Testis (tissue), 2 donors: ENCODE measurements at regions not wholly inside any gene's neighbourhood (a gene's known extent, or its start where the extent isn't known, plus 50 kb on each side); places are given as distances from the start of the nearest gene placed in this dataset.

ENCODE experiments used
- DNase-seq: peaks from one replicate; pipeline ENCODE4 v3.0.0-alpha.2; 2019
- H3K27ac ChIP-seq, 2 donors: fragments of 200-600 bp; sonication (generic); one replicate each; pipeline ENCODE4 v1.5.1; 2019
- H3K27me3 ChIP-seq: fragments of 200-600 bp; sonication (generic); one replicate; pipeline ENCODE4 v1.5.1; 2019
- H3K36me3 ChIP-seq: fragments of 200-600 bp; sonication (generic); one replicate; pipeline ENCODE4 v1.5.1; 2017; ENCODE audit warnings: low read depth; ENCODE audit errors: missing control alignments
- H3K4me1 ChIP-seq: fragments of 200-600 bp; sonication (generic); one replicate; pipeline ENCODE4 v1.5.1; 2019
- H3K4me3 ChIP-seq, 2 donors: fragments of 200-600 bp; sonication (generic); one replicate each; pipeline ENCODE4 v1.5.1; 2017 to 2019
- H3K9me3 ChIP-seq: fragments of 200-600 bp; sonication (generic); one replicate; pipeline ENCODE4 v1.5.1; 2017
- CTCF ChIP-seq, 3 experiments: fragments of 450-650 bp in 2 of 3; fragments of 200-600 bp in 1 of 3; sonication (generic) in 1 of 3; IDR thresholded peaks; one replicate each; pipeline ENCODE4 v1.5.1; 2016 to 2019; ENCODE audit warnings: antibody characterized with exemption in 3 of 3, mild to moderate bottlenecking in 2 of 3, moderate library complexity in 1 of 3
- POLR2A ChIP-seq: fragments of 450-650 bp; IDR thresholded peaks from one replicate; pipeline ENCODE4 v1.6.1; 2017; ENCODE audit warnings: antibody characterized with exemption, mild to moderate bottlenecking, moderate library complexity
- WGBS, 2 donors: methylation state at CpG; one replicate each; pipeline ENCODE4 v1.1.5; 2018; 5-methylcytosine and 5-hydroxymethylcytosine counted together
- intact Hi-C: fragments of 100-400 bp; cut with DNase I; formaldehyde crosslinking; loops from one replicate; pipeline ENCODE4 v1.15.1; 2023; ENCODE audit warnings: low total_unique reads

GRCh38 chr3:109559389-109559788, 222.0 kb upstream of the DPPA4 start:
- Histone ChIP-seq H3K27ac (no peak overlapping the region), H3K9me3 (no peaks in the 10 kb centered on the region), H3K36me3 (no peaks in the 10 kb centered on the region), H3K4me3 (no peak overlapping the region), H3K4me1 (no peaks in the 10 kb centered on the region), H3K27me3 (no peaks in the 10 kb centered on the region)
- no peak for TF ChIP-seq POLR2A
- no peak for TF ChIP-seq CTCF (IDR thresholded peaks at IDR 0.05)
- WGBS, 2 donors = 84 to 90% methylated on average over 1 of the region's 1 CpG
- intact Hi-C loops = no loop called here
- DNase-seq = no peak

GRCh38 chr3:109563149-109563548, 225.8 kb upstream of the DPPA4 start:
- H3K4me3 ChIP-seq = no peak overlapping the region
- no peaks in the 10 kb centered on the region for H3K27me3 ChIP-seq
- whole genome bisulfite sequencing, 2 donors = 79 to 86% methylated on average over 7 of the region's 7 CpGs
- H3K27ac ChIP-seq = no peak overlapping the region
- intact Hi-C loops = no loop called here
- H3K4me1 ChIP-seq = no peaks in the 10 kb centered on the region
- DNase-seq = no peak
- no peak for TF ChIP-seq CTCF (IDR thresholded peaks at IDR 0.05)
- no peak for TF ChIP-seq POLR2A
- no peaks in the 10 kb centered on the region for H3K36me3 ChIP-seq
- H3K9me3 ChIP-seq = no peaks in the 10 kb centered on the region

GRCh38 chr3:109569135-109569846, 231.9 kb upstream of the DPPA4 start:
- Histone ChIP-seq H3K27me3 (no peaks in the 10 kb centered on the region), H3K27ac (no peak overlapping the region), H3K4me1 (no peaks in the 10 kb centered on the region), H3K9me3 (no peaks in the 10 kb centered on the region), H3K36me3 (no peaks in the 10 kb centered on the region), H3K4me3 (no peak overlapping the region)
- intact Hi-C loops = no loop called here
- TF ChIP-seq CTCF (IDR thresholded peaks at IDR 0.05) (no peak), POLR2A (no peak)
- WGBS, 2 donors = 38 to 44% methylated on average over 2 of the region's 2 CpGs
- DNase-seq = no peak

- H3K4me3 ChIP-seq = no peak overlapping the region
- H3K27me3 ChIP-seq = no peaks in the 10 kb centered on the region
- H3K36me3 ChIP-seq = no peaks in the 10 kb centered on the region
- TF ChIP-seq POLR2A (no peak), CTCF (IDR thresholded peaks at IDR 0.05) (no peak)
- no peak for DNase-seq
- H3K27ac ChIP-seq = no peak overlapping the region
- WGBS, 2 donors = 93 to 97% methylated on average over 2 of the region's 2 CpGs
- intact Hi-C loops = no loop called here
- H3K9me3 ChIP-seq = no peaks in the 10 kb centered on the region
- H3K4me1 ChIP-seq = no peaks in the 10 kb centered on the region
Observed at GRCh38 chr3:109570408-109570807, 233.1 kb upstream of the DPPA4 start.

- no peaks in the 10 kb centered on the region for H3K4me1 ChIP-seq
- no peaks in the 10 kb centered on the region for H3K36me3 ChIP-seq
- TF ChIP-seq CTCF (IDR thresholded peaks at IDR 0.05) = no peak
- no peak for TF ChIP-seq POLR2A
- H3K27ac ChIP-seq = no peak overlapping the region
- H3K27me3 ChIP-seq = no peaks in the 10 kb centered on the region
- DNase-seq = no peak
- no peaks in the 10 kb centered on the region for H3K9me3 ChIP-seq
- intact Hi-C loops = no loop called here
- 100% methylated on average over 1 of the region's 1 CpG for WGBS, 2 donors
- H3K4me3 ChIP-seq = no peak overlapping the region
Observed at GRCh38 chr3:109572301-109572700, 235.0 kb upstream of the DPPA4 start.
